Activated T-cell treated with anti-CD3 and anti-CD28 coated beads for 24 hours (primary cell): ENCODE measurements at regions not wholly inside any gene's neighbourhood (a gene's known extent, or its start where the extent isn't known, plus 50 kb on each side); places are given as distances from the start of the nearest gene placed in this dataset.

ENCODE experiments used
- DNase-seq: peaks from one replicate; pipeline ENCODE4 v3.0.0-alpha.2; 2020; ENCODE audit warnings: low read depth

- no peak for DNase-seq
Measured at GRCh38 chr2:196315388-196316049, 144.1 kb upstream of the STK17B start.

- no peak for DNase-seq
Measured at GRCh38 chr2:196316050-196316430, 144.7 kb upstream of the STK17B start.

GRCh38 chr2:196318517-196319377, 147.4 kb upstream of the STK17B start:
- no peak for DNase-seq

- no peak for DNase-seq
Measured at GRCh38 chr2:196322973-196323810, 151.8 kb upstream of the STK17B start.

GRCh38 chr2:196324211-196324610, 152.8 kb upstream of the STK17B start:
- no peak for DNase-seq

GRCh38 chr2:196328088-196328680, 156.8 kb upstream of the STK17B start:
- DNase-seq, result no peak

GRCh38 chr2:196329959-196330358, 158.6 kb upstream of the STK17B start:
- no peak for DNase-seq

GRCh38 chr2:196330645-196331044, 159.3 kb upstream of the STK17B start:
- no peak for DNase-seq

GRCh38 chr2:196331143-196331542, 159.8 kb upstream of the STK17B start:
- no peak for DNase-seq

- no peak for DNase-seq
Measured at GRCh38 chr2:196331851-196332250, 160.5 kb upstream of the STK17B start.

- no peak for DNase-seq
Measured at GRCh38 chr2:196333397-196333796, 162.0 kb upstream of the STK17B start.

GRCh38 chr2:196334710-196335109, 163.3 kb upstream of the STK17B start:
- DNase-seq, result no peak

GRCh38 chr2:196335221-196335634, 163.8 kb upstream of the STK17B start:
- DNase-seq, result no peak

- no peak for DNase-seq
Measured at GRCh38 chr2:196336207-196336606, 164.8 kb upstream of the STK17B start.

- no peak for DNase-seq
Measured at GRCh38 chr2:196336715-196337114, 165.3 kb upstream of the STK17B start.

- peak; percentile 3 for DNase-seq
Measured at GRCh38 chr2:196337208-196337953, 166.0 kb upstream of the STK17B start.

- DNase-seq, result no peak
Measured at GRCh38 chr2:196338440-196338839, 167.1 kb upstream of the STK17B start.

- no peak for DNase-seq
Measured at GRCh38 chr2:196341277-196341841, 170.0 kb upstream of the STK17B start.

- no peak for DNase-seq
Measured at GRCh38 chr2:196344397-196344796, 173.0 kb upstream of the STK17B start.

GRCh38 chr2:196353717-196354116, 182.3 kb upstream of the STK17B start:
- no peak for DNase-seq

- DNase-seq, result no peak
Measured at GRCh38 chr2:196354186-196354585, 182.8 kb upstream of the STK17B start.
